ENCODE measurements at regions not wholly inside any gene's neighbourhood (a gene's known extent, or its start where the extent isn't known, plus 50 kb on each side); places are given as distances from the start of the nearest gene placed in this dataset.

- H3K4me3 Mint-ChIP-seq, result no peak overlapping the region
Observed at GRCh38 chr15:93200081-93200836, 111.2 kb upstream of the RGMA start.

GRCh38 chr15:93196135-93196670, 107.2 kb upstream of the RGMA start:
- peaks cover 48% of the 10 kb centered on the region for H3K9me3 Mint-ChIP-seq
- DNase-seq, result no peak
- no peak overlapping the region for H3K4me3 Mint-ChIP-seq
- no peaks in the 10 kb centered on the region for H3K36me3 Mint-ChIP-seq (ENCODE audit: low read depth)
- H3K4me1 Mint-ChIP-seq (ENCODE audit: low read depth), result no peaks in the 10 kb centered on the region
- H3K27me3 Mint-ChIP-seq (ENCODE audit: insufficient read depth), result peaks cover 5% of the 10 kb centered on the region; the same call in 1 of the 2 replicates
- TF ChIP-seq CTCF (IDR thresholded peaks at IDR 0.05), result no peak
- no peak overlapping the region for H3K27ac Mint-ChIP-seq

More at GRCh38 chr15:93200081-93200836, 111.2 kb upstream of the RGMA start:
- TF ChIP-seq CTCF (IDR thresholded peaks at IDR 0.05), result no peak
- DNase-seq, result no peak
- H3K36me3 Mint-ChIP-seq (ENCODE audit: low read depth), result no peaks in the 10 kb centered on the region
- peaks cover 7% of the 10 kb centered on the region; the same call in 1 of the 2 replicates for H3K27me3 Mint-ChIP-seq (ENCODE audit: insufficient read depth)
- H3K27ac Mint-ChIP-seq, result no peak overlapping the region
- peaks cover 54% of the 10 kb centered on the region for H3K9me3 Mint-ChIP-seq
- H3K4me1 Mint-ChIP-seq (ENCODE audit: low read depth), result no peaks in the 10 kb centered on the region

GRCh38 chr15:93195109-93195508, 106.1 kb upstream of the RGMA start:
- DNase-seq, result no peak
- H3K27me3 Mint-ChIP-seq (ENCODE audit: insufficient read depth), result peaks cover 3% of the 10 kb centered on the region; the same call in 1 of the 2 replicates
- H3K36me3 Mint-ChIP-seq (ENCODE audit: low read depth), result no peaks in the 10 kb centered on the region
- H3K9me3 Mint-ChIP-seq, result peaks cover 47% of the 10 kb centered on the region
- no peak for TF ChIP-seq CTCF (IDR thresholded peaks at IDR 0.05)
- no peak overlapping the region for H3K4me3 Mint-ChIP-seq
- no peaks in the 10 kb centered on the region for H3K4me1 Mint-ChIP-seq (ENCODE audit: low read depth)
- no peak overlapping the region for H3K27ac Mint-ChIP-seq

GRCh38 chr15:93190238-93190637, 101.2 kb upstream of the RGMA start:
- Mint-ChIP-seq H3K27me3 (ENCODE audit: insufficient read depth) (no peaks in the 10 kb centered on the region), H3K27ac (no peak overlapping the region), H3K4me3 (no peak overlapping the region), H3K36me3 (ENCODE audit: low read depth) (no peaks in the 10 kb centered on the region), H3K9me3 (peaks cover 39% of the 10 kb centered on the region), H3K4me1 (ENCODE audit: low read depth) (no peaks in the 10 kb centered on the region)
- TF ChIP-seq CTCF (IDR thresholded peaks at IDR 0.05), result no peak
- no peak for DNase-seq

- TF ChIP-seq CTCF (IDR thresholded peaks at IDR 0.05), result no peak
- H3K4me3 Mint-ChIP-seq, result no peak overlapping the region
- H3K4me1 Mint-ChIP-seq (ENCODE audit: low read depth), result no peaks in the 10 kb centered on the region
- peaks cover 34% of the 10 kb centered on the region for H3K9me3 Mint-ChIP-seq
- H3K27ac Mint-ChIP-seq, result no peak overlapping the region
- H3K36me3 Mint-ChIP-seq (ENCODE audit: low read depth), result no peaks in the 10 kb centered on the region
- no peaks in the 10 kb centered on the region for H3K27me3 Mint-ChIP-seq (ENCODE audit: insufficient read depth)
- DNase-seq, result no peak
Observed at GRCh38 chr15:93189561-93189960, 100.5 kb upstream of the RGMA start.
